Tibial artery (tissue), 4 donors: ENCODE measurements at regions not wholly inside any gene's neighbourhood (a gene's known extent, or its start where the extent isn't known, plus 50 kb on each side); places are given as distances from the start of the nearest gene placed in this dataset.

Experiments used
- DNase-seq, 2 donors: peaks; one replicate each; pipeline ENCODE4 v3.0.0-alpha.2; 2019
- H3K27ac ChIP-seq, 2 donors: fragments of 200-600 bp; sonication (generic) in 1 of 2; 1 replicate in 1 of 2; 2 replicates in 1 of 2; pipeline ENCODE4 v1.5.1; 2018 to 2019; ENCODE audit warnings: mild to moderate bottlenecking in 1 of 2
- H3K27me3 ChIP-seq, 2 donors: fragments of 200-600 bp; sonication (generic) in 1 of 2; one replicate each; pipeline versions ENCODE4 v1.5.1 to v1.6.0; 2016 to 2019
- H3K36me3 ChIP-seq, 3 donors: fragments of 200-600 bp; sonication (generic) in 2 of 3; one replicate each; pipeline ENCODE4 v1.5.1; 2016 to 2019; ENCODE audit warnings: mild to moderate bottlenecking in 2 of 3
- H3K4me1 ChIP-seq, 4 donors: fragments of 200-600 bp; sonication (generic) in 2 of 4; 1 replicate in 3 of 4; 2 replicates in 1 of 4; pipeline ENCODE4 v1.5.1; 2016 to 2019
- H3K4me3 ChIP-seq, 2 donors: fragments of 200-600 bp; sonication (generic) in 1 of 2; 1 replicate in 1 of 2; 2 replicates in 1 of 2; pipeline ENCODE4 v1.5.1; 2018 to 2019; ENCODE audit warnings: mild to moderate bottlenecking in 2 of 2
- H3K9me3 ChIP-seq, 3 donors: fragments of 200-600 bp; sonication (generic) in 1 of 3; one replicate each; pipeline ENCODE4 v1.5.1; 2016 to 2019
- intact Hi-C: fragments of 100-400 bp; cut with DNase I; formaldehyde crosslinking; loops from one replicate; pipeline ENCODE4 v1.15.0; 2023; ENCODE audit warnings: low total_unique reads
- TF ChIP-seq, protein P1 (sequence below), 2 experiments: fragments of 200-600 bp in 1 of 2; fragments of 450-650 bp in 1 of 2; IDR thresholded peaks; one replicate each; pipeline ENCODE4 v1.5.1; 2017 to 2019; ENCODE audit warnings: antibody characterized with exemption in 2 of 2, mild to moderate bottlenecking in 1 of 2, moderate library complexity in 1 of 2

DNA sequence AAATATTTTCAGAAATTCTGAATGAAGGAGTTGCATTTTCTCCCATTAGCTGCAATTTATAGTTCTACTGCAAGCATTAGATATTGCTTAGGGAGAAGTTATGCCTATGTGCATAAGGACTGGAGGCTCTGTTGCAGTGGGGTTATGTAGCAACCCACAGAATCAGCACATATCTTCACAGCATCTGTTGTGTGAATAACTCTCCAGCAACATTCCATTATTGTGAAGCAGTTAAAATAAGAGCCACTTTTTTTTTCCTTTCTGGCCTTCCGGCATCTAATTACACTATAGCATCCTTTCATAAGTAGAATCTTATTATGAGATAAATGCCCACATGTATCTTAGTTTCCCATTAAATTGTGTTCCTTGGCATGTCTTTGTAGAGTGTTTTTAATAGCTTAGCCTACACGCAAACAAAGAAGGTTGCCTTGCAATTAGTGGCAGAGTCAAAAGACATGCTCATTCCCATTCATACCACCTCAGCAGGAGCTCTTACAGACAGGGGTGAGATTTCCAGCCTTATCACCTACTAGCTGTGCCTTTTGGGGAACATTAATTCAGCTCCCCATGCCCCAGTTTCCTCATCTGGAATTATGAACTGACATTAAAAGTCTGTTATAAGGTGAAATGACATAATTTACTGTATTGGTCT is 596.0 kb upstream of the GOT2 start:
- TF ChIP-seq, protein P1, sequence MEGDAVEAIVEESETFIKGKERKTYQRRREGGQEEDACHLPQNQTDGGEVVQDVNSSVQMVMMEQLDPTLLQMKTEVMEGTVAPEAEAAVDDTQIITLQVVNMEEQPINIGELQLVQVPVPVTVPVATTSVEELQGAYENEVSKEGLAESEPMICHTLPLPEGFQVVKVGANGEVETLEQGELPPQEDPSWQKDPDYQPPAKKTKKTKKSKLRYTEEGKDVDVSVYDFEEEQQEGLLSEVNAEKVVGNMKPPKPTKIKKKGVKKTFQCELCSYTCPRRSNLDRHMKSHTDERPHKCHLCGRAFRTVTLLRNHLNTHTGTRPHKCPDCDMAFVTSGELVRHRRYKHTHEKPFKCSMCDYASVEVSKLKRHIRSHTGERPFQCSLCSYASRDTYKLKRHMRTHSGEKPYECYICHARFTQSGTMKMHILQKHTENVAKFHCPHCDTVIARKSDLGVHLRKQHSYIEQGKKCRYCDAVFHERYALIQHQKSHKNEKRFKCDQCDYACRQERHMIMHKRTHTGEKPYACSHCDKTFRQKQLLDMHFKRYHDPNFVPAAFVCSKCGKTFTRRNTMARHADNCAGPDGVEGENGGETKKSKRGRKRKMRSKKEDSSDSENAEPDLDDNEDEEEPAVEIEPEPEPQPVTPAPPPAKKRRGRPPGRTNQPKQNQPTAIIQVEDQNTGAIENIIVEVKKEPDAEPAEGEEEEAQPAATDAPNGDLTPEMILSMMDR (IDR thresholded peaks at IDR 0.05), result no peak
- no peaks in the 10 kb centered on the region for H3K27me3 ChIP-seq
- H3K4me1 ChIP-seq, result no peaks in the 10 kb centered on the region
- no peak overlapping the region for H3K4me3 ChIP-seq
- no peak overlapping the region for H3K27ac ChIP-seq
- DNase-seq, result no peak
- H3K36me3 ChIP-seq, result no peaks in the 10 kb centered on the region
- H3K9me3 ChIP-seq, result no peaks in the 10 kb centered on the region
- intact Hi-C loops, result no loop called here

DNA sequence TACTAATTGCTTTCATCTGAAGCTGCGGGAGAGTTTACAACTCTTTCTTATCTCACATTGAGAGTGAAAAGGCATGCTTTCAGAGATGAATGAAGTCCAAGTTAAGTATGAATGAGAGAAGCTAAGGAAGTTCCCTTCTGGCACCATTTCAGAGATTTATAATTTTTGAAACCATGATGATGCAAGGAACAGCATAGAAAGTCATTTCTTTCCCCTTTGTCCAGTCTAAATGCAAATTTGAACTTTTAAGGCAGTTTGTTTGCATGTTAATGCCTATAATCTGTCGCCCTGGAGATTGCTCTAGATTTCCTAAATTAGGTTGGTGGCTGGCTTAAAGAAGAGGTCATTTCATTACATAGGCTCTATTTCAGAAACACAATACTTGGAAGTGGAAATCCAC is 594.8 kb upstream of the GOT2 start:
- Histone ChIP-seq H3K9me3 (peaks cover 0 to under 1% (median 0%) of the 10 kb centered on the region in 3 donors), H3K27ac (no peak overlapping the region), H3K4me1 (no peaks in the 10 kb centered on the region), H3K27me3 (no peaks in the 10 kb centered on the region), H3K36me3 (no peaks in the 10 kb centered on the region), H3K4me3 (no peak overlapping the region)
- intact Hi-C loops, result no loop called here
- DNase-seq, result no peak
- TF ChIP-seq, protein P1 (IDR thresholded peaks at IDR 0.05), result no peak

DNA sequence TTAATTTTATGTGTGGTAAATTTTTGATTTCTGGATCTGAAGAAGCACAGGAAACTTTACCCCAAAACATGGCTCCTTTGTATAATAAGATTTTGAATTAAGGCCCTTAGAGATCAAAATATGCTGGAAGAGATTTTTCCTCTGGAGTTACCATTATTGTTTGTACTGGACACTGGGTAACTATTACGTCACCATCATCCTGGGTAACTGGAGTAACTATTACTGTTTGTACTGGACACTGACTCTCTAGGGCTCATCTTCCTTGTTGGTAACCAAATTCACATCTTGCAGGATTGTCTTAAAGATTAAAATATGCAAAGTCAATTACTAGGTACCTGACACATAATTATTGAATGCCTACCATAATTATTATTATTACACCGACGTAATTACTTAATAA is 593.8 kb upstream of the GOT2 start:
- H3K4me3 ChIP-seq, result no peak overlapping the region
- TF ChIP-seq, protein P1 (IDR thresholded peaks at IDR 0.05), result no peak
- H3K27ac ChIP-seq, result no peak overlapping the region
- DNase-seq, result no peak
- H3K27me3 ChIP-seq, result no peaks in the 10 kb centered on the region
- H3K4me1 ChIP-seq, result no peaks in the 10 kb centered on the region
- no peaks in the 10 kb centered on the region for H3K36me3 ChIP-seq
- H3K9me3 ChIP-seq, result peaks cover 0 to 3% (median 0%) of the 10 kb centered on the region in 3 donors
- intact Hi-C loops, result no loop called here

DNA sequence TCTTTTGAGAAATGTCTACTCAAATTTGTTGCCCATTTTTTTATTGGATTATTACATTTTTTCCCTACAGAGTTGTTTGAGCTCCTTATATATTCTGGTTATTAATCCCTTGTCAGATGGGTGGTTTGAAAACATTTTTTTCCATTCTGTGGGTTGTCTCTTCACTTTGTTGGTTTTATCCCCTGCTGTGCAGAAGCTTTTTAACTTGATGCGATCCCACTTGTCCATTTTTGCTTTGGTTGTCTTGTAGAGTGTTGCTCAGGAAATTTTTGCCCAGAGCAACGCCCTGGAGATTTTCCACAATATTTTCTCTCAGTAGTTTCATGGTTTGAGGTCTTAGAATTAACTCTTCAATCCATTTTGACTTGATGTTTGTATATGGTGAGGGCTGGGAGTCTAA is 592.8 kb upstream of the GOT2 start:
- H3K4me3 ChIP-seq, result no peak overlapping the region
- DNase-seq, result no peak
- no peaks in the 10 kb centered on the region for H3K4me1 ChIP-seq

DNA sequence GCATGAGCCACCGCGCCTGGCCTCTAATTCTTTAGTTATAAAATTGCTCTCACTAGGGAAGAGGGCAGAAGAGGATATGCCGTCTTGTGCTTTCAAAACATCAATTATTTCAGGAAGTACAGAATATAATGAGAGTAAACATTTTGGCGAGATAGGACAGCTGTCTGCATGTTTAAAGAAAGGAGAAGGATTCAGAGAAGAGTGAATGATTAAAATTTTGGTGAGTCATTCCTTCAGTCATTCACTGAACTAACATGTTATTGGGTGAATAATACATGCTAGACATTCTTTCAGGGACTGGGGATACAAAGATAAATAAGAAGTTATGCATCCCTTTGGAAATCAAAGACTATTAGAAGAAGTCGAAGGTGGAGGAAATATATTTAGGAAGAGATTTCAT is 590.3 kb upstream of the GOT2 start:
- H3K36me3 ChIP-seq, result no peaks in the 10 kb centered on the region
- no peaks in the 10 kb centered on the region for H3K4me1 ChIP-seq
- H3K27ac ChIP-seq, result no peak overlapping the region
- TF ChIP-seq, protein P1 (IDR thresholded peaks at IDR 0.05), result no peak
- H3K27me3 ChIP-seq, result no peaks in the 10 kb centered on the region
- intact Hi-C loops, result no loop called here
- peaks cover 0 to 3% (median 0%) of the 10 kb centered on the region in 3 donors for H3K9me3 ChIP-seq
- no peak overlapping the region for H3K4me3 ChIP-seq
- no peak for DNase-seq

More for the DNA sequence above, 592.8 kb upstream of the GOT2 start:
- intact Hi-C loops, result no loop called here
- H3K27ac ChIP-seq, result no peak overlapping the region
- TF ChIP-seq, protein P1 (IDR thresholded peaks at IDR 0.05), result no peak
- no peaks in the 10 kb centered on the region for H3K36me3 ChIP-seq
- H3K27me3 ChIP-seq, result no peaks in the 10 kb centered on the region
- peaks cover 0 to 3% (median 0%) of the 10 kb centered on the region in 3 donors for H3K9me3 ChIP-seq

DNA sequence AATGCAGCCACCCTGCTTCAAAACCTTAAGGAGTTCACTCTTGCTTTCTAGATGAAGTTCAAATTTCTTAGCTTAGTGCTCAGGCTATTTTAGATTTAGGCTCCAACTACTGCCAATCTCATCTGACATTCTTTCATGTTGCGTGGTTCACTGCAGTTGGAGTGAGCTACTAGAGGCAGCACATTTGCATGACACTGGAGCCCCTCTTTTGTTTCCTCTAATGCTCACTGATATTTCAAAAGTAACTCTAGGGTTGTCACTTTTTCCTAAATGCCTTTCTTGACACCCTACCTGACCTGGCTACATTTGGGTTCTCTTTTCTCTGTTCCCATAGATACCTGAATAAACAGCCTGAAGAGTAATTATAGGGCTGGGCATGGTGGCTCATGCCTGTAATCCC is 586.5 kb upstream of the GOT2 start:
- Histone ChIP-seq H3K9me3 (peaks cover 0 to 3% (median 0%) of the 10 kb centered on the region in 3 donors), H3K4me3 (no peak overlapping the region), H3K4me1 (no peaks in the 10 kb centered on the region), H3K27ac (no peak overlapping the region), H3K27me3 (no peaks in the 10 kb centered on the region), H3K36me3 (no peaks in the 10 kb centered on the region)
- no peak for DNase-seq
- TF ChIP-seq, protein P1 (IDR thresholded peaks at IDR 0.05), result no peak
- intact Hi-C loops, result no loop called here
